Fibroblast of skin of back (primary cell): ENCODE measurements at regions not wholly inside any gene's neighbourhood (a gene's known extent, or its start where the extent isn't known, plus 50 kb on each side); places are given as distances from the start of the nearest gene placed in this dataset.
"Not testable (repeated sequence)": the region's sequence is repeated elsewhere in the genome, so short reads cannot be mapped to it uniquely, and the experiment has no call there.

Source experiments
- DNase-seq: peaks from one replicate; pipeline ENCODE4 v3.0.0-alpha.2; 2013

- DNase-seq = no peak
Measured at GRCh38 chr6:94902974-94903628, 674.2 kb upstream of the MANEA start.

DNA sequence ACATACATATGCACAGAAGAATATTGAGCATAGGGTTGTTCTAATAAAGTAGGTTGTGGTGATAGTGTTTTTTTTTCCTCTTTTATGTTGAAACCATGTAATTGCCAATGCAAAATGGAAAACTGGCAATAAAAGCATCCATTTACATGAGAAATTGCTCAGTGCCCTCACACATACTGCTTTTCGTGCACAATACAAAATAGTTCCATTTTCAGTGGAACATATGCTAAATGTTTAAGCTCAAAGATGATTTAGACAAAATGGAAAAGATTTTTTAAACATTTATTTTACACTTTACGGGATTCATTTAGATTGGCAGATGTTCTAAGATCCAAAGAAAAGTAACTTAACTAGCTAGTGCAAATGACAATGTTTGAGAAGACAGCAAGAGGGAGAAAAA, 678.1 kb upstream of the MANEA start:
- DNase-seq = no peak

DNA sequence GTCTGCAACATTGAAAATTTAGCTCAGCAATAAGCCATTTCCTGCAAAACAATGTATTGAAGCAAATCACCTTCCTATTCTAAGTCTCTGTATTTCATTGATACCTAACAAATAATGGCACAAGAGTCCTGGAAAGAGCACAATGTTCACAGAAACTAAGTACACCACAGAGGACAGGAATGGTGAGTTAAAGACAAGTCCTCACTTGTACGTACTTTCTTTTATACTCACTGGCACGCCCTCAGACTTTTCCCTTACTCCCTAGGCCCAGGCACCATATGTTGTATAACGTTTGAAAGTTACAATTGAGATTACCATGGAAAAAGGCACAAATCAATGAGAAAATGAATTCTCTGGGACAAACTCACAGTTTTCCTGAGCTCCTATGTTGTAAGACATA, 683.0 kb upstream of the MANEA start:
- no peak for DNase-seq

- no peak for DNase-seq
Measured at GRCh38 chr6:94893327-94893726, 684.0 kb upstream of the MANEA start.

GRCh38 chr6:94873819-94874218, 703.5 kb upstream of the MANEA start:
- DNase-seq = not testable (repeated sequence)

DNA sequence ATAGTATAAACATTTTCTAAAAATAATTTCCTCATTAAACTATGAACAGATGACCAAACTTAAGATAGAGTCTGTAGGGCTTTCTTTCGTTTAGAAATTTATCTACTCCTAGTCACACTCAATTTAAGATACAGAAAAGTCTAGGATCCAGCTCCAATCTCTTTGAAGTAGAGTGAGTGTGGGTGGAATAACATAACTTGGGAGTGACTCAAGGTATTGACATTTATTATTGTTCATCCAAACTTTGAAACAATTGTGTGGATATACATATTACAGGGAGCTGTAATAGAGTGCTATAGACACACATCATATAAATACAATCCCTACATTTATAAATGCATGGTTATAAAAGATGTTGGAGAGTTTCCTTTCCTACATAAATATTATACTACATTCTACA, 715.2 kb upstream of the MANEA start:
- no peak for DNase-seq

DNA sequence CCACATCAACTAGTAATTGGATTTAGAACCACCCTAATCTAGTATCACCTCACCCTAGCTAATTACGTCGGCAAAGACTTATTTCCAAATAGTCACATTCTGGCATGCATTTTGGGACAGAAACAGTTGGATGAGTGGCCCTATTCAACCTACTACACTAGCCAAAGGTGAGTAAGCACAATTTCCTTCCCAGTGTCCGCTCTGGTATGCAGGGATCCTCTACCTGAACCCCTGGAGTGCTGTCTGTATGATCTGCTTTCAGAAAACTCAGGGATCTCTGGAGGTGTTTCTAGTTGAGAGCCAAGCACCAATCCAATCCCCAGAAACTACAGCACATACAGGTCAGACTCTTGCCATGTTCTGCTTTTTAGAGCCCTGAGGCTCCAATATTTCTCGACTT, 717.4 kb upstream of the MANEA start:
- no peak for DNase-seq

DNA sequence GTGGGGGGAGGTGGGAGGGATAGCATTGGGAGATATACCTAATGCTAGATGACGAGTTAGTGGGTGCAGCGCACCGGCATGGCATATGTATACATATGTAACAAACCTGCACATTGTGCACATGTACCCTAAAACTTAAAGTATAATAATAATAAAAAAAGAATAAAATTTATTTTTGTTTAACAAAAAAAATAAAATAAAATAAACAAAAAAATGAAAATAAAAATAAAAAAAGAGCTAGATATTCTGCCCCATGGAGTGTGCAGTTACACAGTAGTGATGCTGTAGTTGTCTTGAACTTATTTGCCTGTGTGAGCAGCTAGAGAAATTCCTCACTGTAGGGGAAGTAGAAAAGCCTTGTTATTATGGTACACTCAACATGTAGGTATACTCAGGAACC, 720.3 kb upstream of the MANEA start:
- DNase-seq = not testable (repeated sequence)

GRCh38 chr6:94851329-94851728, 726.0 kb upstream of the MANEA start:
- not testable (repeated sequence) for DNase-seq

GRCh38 chr6:94845742-94846141, 731.6 kb upstream of the MANEA start:
- no peak for DNase-seq

DNA sequence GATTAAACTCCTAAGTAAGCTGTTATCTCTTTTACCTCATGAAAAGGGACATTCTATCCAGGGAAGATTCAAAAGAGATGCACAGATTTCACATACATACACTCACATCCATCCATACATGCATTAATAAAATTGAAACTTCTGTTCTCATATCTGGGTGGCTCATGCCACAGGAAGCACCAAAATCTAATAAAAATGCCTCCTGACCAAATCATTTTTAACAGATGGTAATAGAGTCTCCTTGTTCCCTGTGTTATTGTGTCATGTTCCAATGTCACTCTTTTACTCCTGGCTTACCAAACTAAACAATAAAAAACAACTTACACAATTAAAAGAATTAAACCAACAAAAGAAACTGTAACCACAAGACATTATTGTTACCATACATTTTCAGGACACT, 742.1 kb upstream of the MANEA start:
- DNase-seq = no peak

DNA sequence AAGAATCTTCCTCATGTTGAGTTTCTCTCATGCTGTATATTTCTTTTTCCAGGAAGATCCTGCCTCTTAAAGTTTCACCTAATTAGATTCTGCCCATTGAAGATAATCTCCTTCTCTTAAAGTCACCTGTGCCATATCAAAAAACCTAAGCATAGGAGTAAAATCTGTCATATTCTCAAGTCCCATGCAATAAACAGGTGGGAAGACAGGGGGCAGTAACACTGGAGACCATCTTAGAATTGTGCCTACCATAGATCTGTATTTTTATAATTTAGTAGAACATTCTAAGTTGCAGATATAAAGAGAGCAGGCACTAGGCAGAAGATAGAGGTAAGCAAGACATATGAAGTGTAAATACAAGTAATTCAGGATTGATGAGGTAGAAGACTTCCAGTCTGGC, 763.5 kb upstream of the MANEA start:
- DNase-seq = no peak

DNA sequence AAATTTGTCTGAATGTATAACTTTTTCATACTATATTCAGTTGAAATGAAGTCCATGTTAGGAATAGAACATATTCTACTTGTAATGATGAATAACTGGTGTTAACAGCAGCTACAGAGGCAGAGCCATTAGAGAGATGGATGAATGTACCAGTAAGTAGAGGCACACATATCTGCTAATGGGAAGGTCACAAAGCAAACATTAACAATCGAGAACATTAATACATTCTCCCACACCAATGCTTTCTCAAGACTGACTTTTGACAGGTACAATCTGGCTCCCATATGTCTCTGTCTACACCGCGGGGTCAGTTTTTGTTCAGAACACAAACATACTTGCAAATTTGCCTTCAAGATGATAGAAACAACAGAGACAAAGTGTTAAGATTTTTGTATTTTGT, 776.0 kb upstream of the MANEA start:
- DNase-seq = no peak

DNA sequence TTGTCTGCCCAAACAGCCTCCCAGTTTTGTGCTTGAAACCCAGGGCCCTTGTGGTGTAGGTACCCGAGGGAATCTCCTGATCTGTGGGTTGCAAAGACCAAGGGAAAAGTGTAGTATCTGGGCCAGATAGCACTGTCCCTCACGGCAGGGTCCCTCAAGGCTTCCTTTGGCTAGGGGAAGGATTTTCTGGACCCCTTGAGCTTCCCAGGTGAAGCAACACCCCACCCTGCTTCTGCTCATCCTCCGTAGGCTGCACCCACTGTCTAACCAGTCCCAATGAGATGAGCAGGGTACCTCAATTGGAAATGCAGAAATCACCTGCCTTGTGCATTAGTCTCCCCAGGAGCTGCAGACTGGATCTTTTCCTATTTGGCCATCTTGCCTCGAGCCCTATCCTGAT, 791.8 kb upstream of the MANEA start:
- DNase-seq = no peak

DNA sequence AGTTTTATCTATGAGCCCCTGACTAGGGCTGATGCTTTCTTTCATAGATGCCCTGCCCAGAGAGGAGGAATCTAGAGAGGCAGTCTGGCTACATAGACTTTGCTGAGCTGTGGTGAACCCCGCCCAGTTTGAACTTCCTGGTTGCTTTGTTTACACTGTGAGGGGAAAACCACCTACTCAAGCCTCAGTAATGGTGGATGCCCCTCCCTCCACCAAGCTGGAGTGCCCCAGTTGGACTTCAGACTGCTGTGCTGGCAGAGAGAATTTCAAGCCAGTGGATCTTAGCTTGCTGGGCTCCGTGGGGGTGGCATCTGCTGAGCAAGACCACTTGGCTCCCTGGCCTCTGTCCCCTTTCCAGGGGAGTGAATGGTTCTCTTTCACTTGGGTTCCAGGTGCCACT, 792.3 kb upstream of the MANEA start:
- DNase-seq = not testable (repeated sequence)

DNA sequence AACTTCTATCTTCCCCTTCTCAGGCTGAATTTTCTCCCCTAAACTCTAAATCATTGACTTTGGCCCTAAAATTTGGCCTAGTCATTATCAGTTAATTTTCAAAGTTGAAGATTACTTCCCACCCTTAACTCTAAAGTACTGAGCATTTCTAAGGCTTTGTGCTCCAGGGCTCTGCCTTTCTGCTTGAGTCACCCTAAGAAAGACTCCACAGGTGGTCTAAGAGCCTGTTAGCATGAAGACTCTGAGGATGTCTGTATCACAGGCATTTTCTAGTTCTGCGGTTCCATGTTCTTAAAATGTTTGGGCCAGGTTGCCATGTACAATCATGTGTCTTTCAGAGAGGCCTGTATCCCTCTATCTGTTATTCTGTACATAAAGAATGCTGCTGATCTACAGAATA, 808.1 kb upstream of the MANEA start:
- DNase-seq = no peak

DNA sequence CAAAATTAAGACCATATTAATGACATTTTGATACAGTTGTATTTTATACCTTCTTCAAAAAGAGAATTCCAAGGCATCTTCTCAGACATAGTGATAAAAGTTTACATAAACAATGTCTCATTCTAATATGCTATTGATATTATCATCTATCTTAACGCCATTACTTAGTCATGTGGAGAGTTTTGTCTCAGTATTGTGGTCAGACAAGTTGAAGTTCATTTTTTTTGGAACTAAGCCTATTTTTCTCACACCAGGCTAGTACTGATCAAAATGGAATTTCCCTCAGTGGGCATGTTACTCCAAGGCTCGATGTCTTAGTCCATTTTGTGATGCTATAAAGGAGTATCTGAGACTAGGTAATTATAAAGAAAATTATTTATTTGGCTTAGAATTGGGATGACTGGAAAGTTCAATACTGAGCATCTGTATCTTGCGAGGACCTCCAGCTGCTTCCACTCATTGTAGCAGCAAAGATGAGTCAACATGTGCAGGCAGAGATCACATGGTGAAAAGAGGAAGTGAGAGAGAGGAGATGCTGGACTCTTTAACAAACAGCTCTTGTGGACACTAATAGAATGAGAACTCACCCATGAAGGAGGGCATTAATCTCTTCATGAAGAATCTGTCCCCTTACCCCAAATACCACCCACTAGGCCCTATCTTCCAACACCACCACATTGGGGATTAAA, 825.5 kb upstream of the MANEA start:
- no peak for DNase-seq

- no peak for DNase-seq
Measured at GRCh38 chr6:94736236-94736635, 841.1 kb upstream of the MANEA start.

GRCh38 chr6:94735270-94735669, 842.1 kb upstream of the MANEA start:
- DNase-seq = no peak

- DNase-seq = no peak
Measured at GRCh38 chr6:94734751-94735150, 842.6 kb upstream of the MANEA start.

DNA sequence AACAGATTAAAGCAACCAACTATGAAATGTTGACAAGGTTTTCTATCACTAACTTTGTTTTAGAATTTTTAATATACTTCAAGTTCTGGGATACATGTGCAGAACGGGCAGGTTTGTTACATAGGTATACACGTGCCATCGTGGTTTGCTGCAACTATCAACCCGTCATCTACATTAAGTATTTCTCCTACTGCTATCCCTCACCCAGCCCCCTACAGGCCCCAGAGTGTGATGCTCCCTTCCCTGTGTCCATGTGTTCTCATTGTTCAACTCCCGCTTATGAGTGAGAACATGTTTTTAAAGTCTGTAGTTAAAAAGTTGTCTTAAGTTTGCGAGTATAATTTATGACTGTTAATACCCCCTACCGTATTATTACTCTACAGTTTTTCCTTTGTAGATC, 844.3 kb upstream of the MANEA start:
- DNase-seq = no peak

GRCh38 chr6:94727710-94728109, 849.6 kb upstream of the MANEA start:
- DNase-seq = no peak

DNA sequence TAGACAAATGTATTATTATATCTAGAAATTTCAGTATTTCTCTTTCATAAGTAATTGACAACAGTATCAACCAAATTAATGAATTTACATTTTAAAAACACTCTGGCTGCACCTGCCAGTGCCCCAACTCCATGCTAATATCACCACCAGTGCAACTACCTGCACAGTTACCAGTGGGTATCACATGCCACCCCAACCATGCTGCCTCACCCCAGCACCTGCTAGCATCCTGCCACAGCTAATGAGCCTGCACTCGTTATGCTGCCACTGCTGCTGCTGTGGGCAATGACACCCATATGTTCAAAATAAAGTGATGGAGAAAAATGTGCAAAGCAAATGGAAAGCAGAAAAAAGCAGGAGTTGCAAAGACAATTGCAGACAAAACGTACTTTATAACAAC, 855.9 kb upstream of the MANEA start:
- DNase-seq = no peak

GRCh38 chr6:94713446-94713845, 863.9 kb upstream of the MANEA start:
- DNase-seq = no peak

DNA sequence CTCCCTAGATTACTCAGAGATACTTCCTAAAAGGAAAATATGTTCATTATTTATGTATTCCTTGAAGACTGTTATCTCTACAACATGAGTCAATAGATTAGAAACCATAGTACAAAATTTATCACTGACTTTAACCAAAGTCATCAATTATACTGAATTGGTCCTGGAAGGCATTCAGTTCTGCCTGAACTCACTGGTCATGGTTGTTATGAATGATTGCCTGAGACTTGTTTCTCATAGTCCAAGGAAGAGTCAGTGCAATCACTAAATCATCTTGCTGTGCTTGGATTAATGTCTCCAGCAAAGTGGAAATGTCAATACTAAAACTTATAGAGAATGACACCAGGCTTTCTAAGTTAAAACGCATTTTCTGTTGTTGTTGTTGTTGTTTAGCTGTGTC, 878.6 kb upstream of the MANEA start:
- no peak for DNase-seq
